GM12891 (cell line): ENCODE measurements at regions not wholly inside any gene's neighbourhood (a gene's known extent, or its start where the extent isn't known, plus 50 kb on each side); places are given as distances from the start of the nearest gene placed in this dataset.

Experiments
- POLR2A ChIP-seq: IDR thresholded peaks from 2 replicates; pipeline ENCODE4 v1.6.1; 2011; ENCODE audit warnings: low read depth, low read length, control low read depth
- POLR2AphosphoS5 ChIP-seq: IDR thresholded peaks from 2 replicates; pipeline ENCODE4 v1.6.1; 2011; ENCODE audit warnings: low read depth, low read length, control low read depth
- SPI1 ChIP-seq: IDR thresholded peaks from 2 replicates; pipeline ENCODE4 v1.6.1; 2011; ENCODE audit warnings: low read depth, low read length, control low read depth

DNA sequence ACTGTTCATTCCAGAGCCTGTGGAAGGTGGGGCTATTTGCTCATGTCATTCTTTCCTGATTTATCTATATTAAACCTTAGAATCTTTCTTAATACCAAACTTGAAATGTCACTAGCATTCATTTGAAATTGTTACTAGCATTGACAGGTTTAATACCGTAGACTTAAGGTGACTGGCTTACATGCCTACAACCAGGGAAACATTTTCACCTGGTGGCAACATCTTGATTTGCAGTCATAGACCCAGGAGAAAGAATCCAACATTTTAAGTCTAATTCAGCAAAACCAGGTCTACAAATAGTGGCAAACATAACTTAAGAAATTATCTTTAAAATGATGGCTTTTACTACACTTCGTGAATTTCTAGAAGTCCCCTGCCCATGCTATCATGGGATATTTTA is 353.7 kb downstream of the HTR7 start:
- no peak for TF ChIP-seq POLR2AphosphoS5
- no peak for TF ChIP-seq SPI1
- TF ChIP-seq POLR2A, result no peak
